HepG2 (cell line): ENCODE measurements at regions not wholly inside any gene's neighbourhood (a gene's known extent, or its start where the extent isn't known, plus 50 kb on each side); places are given as distances from the start of the nearest gene placed in this dataset.

Source experiments
- ATAC-seq: fragments of 200-7000 bp; cut with Tn5 transposase; 3 replicates; pipeline ENCODE4 v1.9.1; 2020; ENCODE audit warnings: mild to moderate bottlenecking, moderate library complexity
- BruUV-seq: library from RNA; stranded (reverse); fragments of 400-500 nt; replicated peaks from 2 replicates; lab custom pipeline; 2021; lab: Mats Ljungman, UMichigan
- CTCF ChIA-PET: fragments of 300-600 bp; formaldehyde crosslinking; extraction: SDS; loops from one replicate; lab custom pipeline; 2021; ENCODE audit warnings: low total read pairs, inconsistent platforms, low intra/inter-chr PET ratio; lab: Yijun Ruan, JAX
- POLR2A ChIA-PET: fragments of 350-600 bp; sonication (Branson Sonifier 250); formaldehyde crosslinking; loops from one replicate; lab custom pipeline; 2020; ENCODE audit warnings: antibody characterized with exemption, inconsistent platforms; lab: Yijun Ruan, JAX
- DNase-seq: peaks from one replicate; pipeline ENCODE4 v3.0.0-alpha.2; 2015; ENCODE audit warnings: low spot score
- FAIRE-seq: peaks from 3 replicates; lab custom pipeline; 2011; peaks lifted over from hg19 to GRCh38; lab: Jason Lieb, UNC
- H2AFZ ChIP-seq: one replicate; pipeline ENCODE4 v1.6.1; 2011; ENCODE audit warnings: low read length, inconsistent platforms
- H3K27ac ChIP-seq: fragments of 300-600 bp; 3 replicates; pipeline ENCODE4 v1.8.0; 2011; ENCODE audit warnings: mixed run types, mild to moderate bottlenecking, mixed read lengths, low read length, inconsistent platforms; ENCODE audit not compliant: insufficient read depth; ENCODE audit errors: extremely low read length
- H3K27me3 ChIP-seq, 2 experiments: fragments of 200-600 bp in 1 of 2; 2 replicates in 1 of 2; 3 replicates in 1 of 2; pipeline versions ENCODE4 v1.6.0 to v1.8.0; 2011; ENCODE audit warnings: low read length in 2 of 2, mild to moderate bottlenecking in 2 of 2, moderate library complexity in 2 of 2, inconsistent platforms in 1 of 2; ENCODE audit not compliant: insufficient read depth in 2 of 2, control insufficient read depth in 1 of 2
- H3K36me3 ChIP-seq, 2 experiments: fragments of 200-600 bp in 1 of 2; replicated peaks in 1 of 2; 2 replicates in 1 of 2; 3 replicates in 1 of 2; pipeline versions ENCODE4 v1.5.1 to v1.8.0; 2011; ENCODE audit warnings: low read length in 2 of 2, inconsistent platforms in 1 of 2; ENCODE audit not compliant: insufficient read depth in 2 of 2, control insufficient read depth in 1 of 2
- H3K4me1 ChIP-seq: 2 replicates; pipeline ENCODE4 v1.5.1; 2012; ENCODE audit warnings: low read length, inconsistent platforms; ENCODE audit not compliant: insufficient read depth
- H3K4me2 ChIP-seq: 2 replicates; pipeline ENCODE4 v1.6.0; 2011; ENCODE audit warnings: low read depth, low read length, inconsistent platforms
- H3K4me3 ChIP-seq, 3 experiments: fragments of 200-600 bp in 1 of 3; sonication (generic), shearing (Covaris generic) in 1 of 3; replicated peaks in 1 of 3; 2 replicates each; pipeline ENCODE4 v1.5.1; 2011 to 2016; ENCODE audit warnings: low read length in 3 of 3, inconsistent platforms in 2 of 3, low read depth in 2 of 3, mild to moderate bottlenecking in 2 of 3, control low read depth in 1 of 3, mixed read lengths in 1 of 3; ENCODE audit not compliant: insufficient read depth in 1 of 3
- H3K79me2 ChIP-seq: one replicate; pipeline ENCODE4 v1.6.1; 2011; ENCODE audit warnings: low read length, inconsistent platforms; ENCODE audit not compliant: insufficient read depth
- H3K9ac ChIP-seq: 2 replicates; pipeline ENCODE4 v1.6.0; 2011; ENCODE audit warnings: mild to moderate bottlenecking, low read depth, low read length, inconsistent platforms; ENCODE audit not compliant: insufficient read depth
- H3K9me3 ChIP-seq: 2 replicates; pipeline ENCODE4 v1.5.1; 2012; ENCODE audit warnings: mild to moderate bottlenecking, low read length
- H4K20me1 ChIP-seq: 2 replicates; pipeline ENCODE4 v1.6.0; 2011; ENCODE audit warnings: inconsistent platforms, mild to moderate bottlenecking, low read length, moderate library complexity; ENCODE audit not compliant: insufficient read depth
- HOXA5 ChIP-seq: sonication (generic); formaldehyde crosslinking; IDR thresholded peaks from 2 replicates; pipeline ENCODE4 v1.4.0; 2020; ENCODE audit warnings: missing genetic modification reagents
- KLF11 ChIP-seq: IDR thresholded peaks from 2 replicates; pipeline ENCODE4 v1.6.1; 2016; ENCODE audit warnings: missing compliant biosample characterization
- MAFF ChIP-seq: IDR thresholded peaks from 2 replicates; pipeline ENCODE4 v1.6.1; 2011; ENCODE audit warnings: low read depth, low read length, improper control_type of control experiment
- MAFK ChIP-seq, 2 experiments: IDR thresholded peaks in 1 of 2; conservative IDR thresholded peaks in 1 of 2; 2 replicates each; pipeline ENCODE4 v1.6.1; 2011; ENCODE audit warnings: improper control_type of control experiment in 2 of 2, low read length in 2 of 2
- NFE2L2 ChIP-seq: fragments of 150-350 bp; IDR thresholded peaks from 2 replicates; pipeline ENCODE4 v1.6.1; 2014; ENCODE audit warnings: low read length
- RAD21 ChIP-seq: fragments of 450-650 bp; formaldehyde crosslinking; IDR thresholded peaks from 2 replicates; pipeline ENCODE4 v1.5.0; 2020; ENCODE audit warnings: mild to moderate bottlenecking
- RFXANK ChIP-seq: IDR thresholded peaks from 2 replicates; pipeline ENCODE4 v1.6.1; 2016
- SP140L ChIP-seq: sonication (generic); formaldehyde crosslinking; IDR thresholded peaks from 2 replicates; pipeline ENCODE4 v1.4.0; 2020; ENCODE audit warnings: missing genetic modification reagents, borderline replicate concordance
- ZFP41 ChIP-seq: sonication (generic); formaldehyde crosslinking; IDR thresholded peaks from 2 replicates; pipeline ENCODE4 v1.4.0; 2020; ENCODE audit warnings: mild to moderate bottlenecking, missing genetic modification reagents, borderline replicate concordance
- ZFY ChIP-seq: sonication (generic); formaldehyde crosslinking; IDR thresholded peaks from 2 replicates; pipeline ENCODE4 v1.4.0; 2020; ENCODE audit warnings: missing genetic modification reagents
- ZNF580 ChIP-seq: IDR thresholded peaks from 2 replicates; pipeline ENCODE4 v1.6.1; 2016; ENCODE audit warnings: low read depth, borderline replicate concordance
- WGBS: methylation state at CpG from one replicate; pipeline ENCODE4 v1.1.6; 2017; ENCODE audit warnings: low lambda C conversion rate; 5-methylcytosine and 5-hydroxymethylcytosine counted together
- in situ Hi-C: cut with HindIII; loops from 2 replicates; pipeline ENCODE4 v1.10.0; 2017; ENCODE audit warnings: low pct_unique_long_range_greater_than_20kb; ENCODE audit not compliant: extremely low pct_ligation_motif_present
- intact Hi-C: fragments of 100-400 bp; cut with micrococcal nuclease; formaldehyde crosslinking; loops from one replicate; pipeline ENCODE4 v1.10.0; 2022; ENCODE audit not compliant: unreplicated experiment

DNA sequence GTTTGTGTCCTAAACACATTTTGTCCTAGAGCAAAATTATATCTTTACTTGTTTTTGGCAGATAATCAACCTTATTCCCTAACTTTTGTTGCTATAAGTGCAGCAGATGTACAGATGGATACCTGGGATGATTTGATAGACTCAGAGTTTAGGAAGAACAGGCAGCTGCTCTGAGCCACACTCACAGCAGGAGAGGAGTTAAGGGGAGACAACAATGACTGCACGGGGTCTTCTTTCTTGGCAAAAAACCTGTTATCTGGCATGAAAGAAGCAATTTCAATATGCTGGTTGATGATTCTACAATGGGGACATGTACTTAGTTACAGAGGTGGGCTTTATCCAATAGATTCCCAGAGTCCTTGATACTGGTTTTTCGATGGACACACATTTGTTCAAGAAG lies 258.9 kb upstream of the PCDH9 start (continued):
- TF ChIP-seq RFXANK (CRISPR knock-in tag): no peak

DNA sequence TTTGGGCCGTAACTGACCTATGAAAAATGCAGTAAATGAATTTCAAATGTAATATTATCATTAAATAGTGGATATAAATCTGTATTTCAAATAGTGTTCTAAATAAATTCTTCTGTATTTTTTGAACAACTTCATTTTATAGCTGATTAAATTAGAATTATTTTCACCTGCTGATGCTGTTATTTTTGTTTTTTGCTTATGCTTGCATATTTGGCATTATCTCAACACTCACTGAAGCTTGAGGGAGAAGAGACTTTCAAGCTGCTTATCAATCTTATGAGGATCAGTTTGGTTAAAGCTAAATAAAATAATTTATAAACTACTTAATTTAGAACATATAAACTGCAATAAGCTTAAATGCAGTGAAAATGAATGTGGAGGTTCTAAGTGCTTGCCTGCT lies 251.3 kb upstream of the PCDH9 start:
- 2% methylated on average over 1 of the region's 1 CpG for WGBS
- ATAC-seq: no peak
- H3K4me1 ChIP-seq: no peaks in the 10 kb centered on the region
- intact Hi-C loops (no loop called here), in situ Hi-C loops (no loop called here)
- DNase-seq: no peak
- H3K79me2 ChIP-seq: no peaks in the 10 kb centered on the region
- H4K20me1 ChIP-seq: no peaks in the 10 kb centered on the region
- H2AFZ ChIP-seq: no peak overlapping the region
- no peak overlapping the region for H3K4me3 ChIP-seq
- H3K36me3 ChIP-seq: no peaks in the 10 kb centered on the region
- CTCF ChIA-PET: no interaction called here
- H3K27ac ChIP-seq: no peak overlapping the region
- FAIRE-seq: no peak
- H3K27me3 ChIP-seq: no peaks in the 10 kb centered on the region; a peak in 1 of 5 replicates
- no TSS peak for BruUV-seq
- H3K9ac ChIP-seq: no peak overlapping the region
- TF ChIP-seq KLF11 (CRISPR knock-in tag) (no peak), RAD21 (CRISPR knock-in tag) (no peak), MAFF (peak; percentile 52), MAFK (conservative IDR thresholded peaks at IDR 0.05 in 1 of 2, IDR thresholded peaks at IDR 0.05 in 1 of 2; ENCODE audit: low read length in 2 of 2) (peak; percentile 60 to 78), HOXA5 (no peak)
- H3K9me3 ChIP-seq: no peaks in the 10 kb centered on the region
- POLR2A ChIA-PET: no interaction called here
- no peak overlapping the region for H3K4me2 ChIP-seq

DNA sequence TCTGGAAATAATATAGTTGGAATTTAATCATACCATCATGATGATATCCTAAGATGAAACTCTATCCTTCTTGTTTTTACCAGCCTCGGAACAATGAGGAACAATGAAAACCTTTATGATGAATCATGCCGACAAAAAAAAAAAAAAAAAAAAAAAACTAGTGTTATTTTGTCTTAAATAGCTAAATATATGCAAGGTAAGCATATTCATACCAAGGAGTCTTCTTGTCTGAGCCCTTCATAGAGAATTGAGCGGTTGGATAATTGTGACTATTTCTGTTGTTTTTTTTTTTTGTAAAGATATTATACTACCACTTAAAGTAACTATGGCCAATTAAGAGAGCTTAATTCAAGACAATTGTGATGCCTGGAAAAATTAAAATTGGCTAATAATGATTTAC lies 244.0 kb upstream of the PCDH9 start:
- Histone ChIP-seq H3K4me2 (no peak overlapping the region), H3K9me3 (peaks cover 17% of the 10 kb centered on the region; the same call in 1 of the 2 replicates), H3K27me3 (no peaks in the 10 kb centered on the region), H4K20me1 (no peaks in the 10 kb centered on the region), H3K36me3 (no peaks in the 10 kb centered on the region), H3K9ac (no peak overlapping the region), H3K4me1 (no peaks in the 10 kb centered on the region), H2AFZ (no peak overlapping the region), H3K79me2 (no peaks in the 10 kb centered on the region), H3K27ac (no peak overlapping the region), H3K4me3 (no peak overlapping the region)
- WGBS: 29% methylated on average over 3 of the region's 3 CpGs
- in situ Hi-C loops: no loop called here
- intact Hi-C loops: no loop called here
- CTCF ChIA-PET: no interaction called here
- DNase-seq (no peak), FAIRE-seq (no peak), ATAC-seq (no peak)
- peak; percentile 89 for TF ChIP-seq MAFF
- no peak for TF ChIP-seq ZFP41 (CRISPR knock-in tag)
- no peak for TF ChIP-seq ZNF580 (CRISPR knock-in tag)
- TF ChIP-seq MAFK (conservative IDR thresholded peaks at IDR 0.05 in 1 of 2, IDR thresholded peaks at IDR 0.05 in 1 of 2; ENCODE audit: low read length in 2 of 2): peak; percentile 81 to 93
- no peak for TF ChIP-seq ZFY (CRISPR knock-in tag)
- no peak for TF ChIP-seq NFE2L2
- TF ChIP-seq SP140L (CRISPR knock-in tag): no peak
- POLR2A ChIA-PET: no interaction called here
- BruUV-seq: no TSS peak
